ENCODE measurements at regions not wholly inside any gene's neighbourhood (a gene's known extent, or its start where the extent isn't known, plus 50 kb on each side); places are given as distances from the start of the nearest gene placed in this dataset.

GRCh38 chr20:34190262-34190661 is 51.0 kb upstream of the ASIP start:
- Mint-ChIP-seq H3K9me3 (no peaks in the 10 kb centered on the region), H3K4me3 (no peak overlapping the region), H3K4me1 (ENCODE audit: low read depth) (peaks cover 12% of the 10 kb centered on the region), H3K27ac (no peak overlapping the region), H3K36me3 (ENCODE audit: low read depth) (no peaks in the 10 kb centered on the region), H3K27me3 (ENCODE audit: low read depth) (peaks cover 31% of the 10 kb centered on the region)
- DNase-seq (ENCODE audit: low spot score): no peak

- no peak overlapping the region for H3K4me3 Mint-ChIP-seq
- H3K9me3 Mint-ChIP-seq: no peaks in the 10 kb centered on the region
- H3K4me1 Mint-ChIP-seq (ENCODE audit: low read depth): peaks cover 13% of the 10 kb centered on the region
- DNase-seq (ENCODE audit: low spot score): peak; percentile 22
- no peak overlapping the region for H3K27ac Mint-ChIP-seq
- H3K36me3 Mint-ChIP-seq (ENCODE audit: low read depth): no peaks in the 10 kb centered on the region
- H3K27me3 Mint-ChIP-seq (ENCODE audit: low read depth): peaks cover 30% of the 10 kb centered on the region
Measured at GRCh38 chr20:34190679-34191090, 50.5 kb upstream of the ASIP start.

Measured in T-helper 2 cell treated with Interferon-gamma antibody and Interleukin-4, amounts not matched to agents 5 μg/mL and 100 μg/mL, for 36 hours (primary cell).